Large intestine (tissue), 3 donors: ENCODE measurements at regions not wholly inside any gene's neighbourhood (a gene's known extent, or its start where the extent isn't known, plus 50 kb on each side); places are given as distances from the start of the nearest gene placed in this dataset.

Experiments used
- DNase-seq, 2 donors: peaks; one replicate each; pipeline versions ENCODE4 v3.0.0 to v3.0.0-alpha.2; 2013
- H3K27ac ChIP-seq: one replicate; pipeline ENCODE4 v1.5.1; 2013; ENCODE audit warnings: low read length
- H3K27me3 ChIP-seq: 2 replicates; pipeline ENCODE4 v1.6.1; 2013; ENCODE audit warnings: low read length; ENCODE audit not compliant: control insufficient read depth, insufficient read depth
- H3K36me3 ChIP-seq: 2 replicates; pipeline ENCODE4 v1.6.1; 2013; ENCODE audit warnings: low read length; ENCODE audit not compliant: control insufficient read depth, insufficient read depth
- H3K4me1 ChIP-seq: one replicate; pipeline ENCODE4 v1.6.1; 2013; ENCODE audit warnings: low read length; ENCODE audit not compliant: control insufficient read depth, insufficient read depth
- H3K4me3 ChIP-seq: one replicate; pipeline ENCODE4 v1.5.1; 2013; ENCODE audit warnings: low read length
- H3K9me3 ChIP-seq: one replicate; pipeline ENCODE4 v1.6.1; 2013; ENCODE audit warnings: mild to moderate bottlenecking, low read depth, low read length, moderate library complexity; ENCODE audit not compliant: control insufficient read depth
- WGBS: methylation state at CpG from one replicate; pipeline ENCODE4 v1.1.5; 2013; ENCODE audit warnings: low lambda C conversion rate; ENCODE audit not compliant: insufficient coverage; 5-methylcytosine and 5-hydroxymethylcytosine counted together

DNA sequence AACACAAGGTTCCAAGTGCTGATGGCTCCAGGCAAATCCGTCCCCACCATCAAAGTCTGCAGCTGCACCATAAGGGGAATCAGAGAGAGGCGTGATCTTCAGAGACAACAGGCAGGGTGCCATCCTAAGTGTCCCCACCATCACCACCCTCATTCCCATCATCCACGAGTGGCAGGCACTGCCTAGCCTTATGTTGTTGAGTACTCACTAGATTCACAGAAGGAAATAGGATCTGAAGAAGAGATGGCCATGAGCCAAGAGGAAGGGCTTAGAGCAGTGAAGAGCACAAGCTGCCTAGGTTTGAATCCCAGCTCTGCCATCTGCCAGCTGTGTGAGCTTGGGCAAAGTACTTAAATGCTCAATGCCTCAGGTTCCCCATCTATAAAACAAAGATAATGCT lies 207.3 kb upstream of the CSF3R start:
- Histone ChIP-seq H3K27me3 (peaks cover 3% of the 10 kb centered on the region), H3K4me1 (no peaks in the 10 kb centered on the region), H3K27ac (no peak overlapping the region), H3K9me3 (no peaks in the 10 kb centered on the region), H3K36me3 (no peaks in the 10 kb centered on the region), H3K4me3 (no peak overlapping the region)
- DNase-seq = no peak
- no CpG with 5 or more reads among the region's 3 CpGs for WGBS

DNA sequence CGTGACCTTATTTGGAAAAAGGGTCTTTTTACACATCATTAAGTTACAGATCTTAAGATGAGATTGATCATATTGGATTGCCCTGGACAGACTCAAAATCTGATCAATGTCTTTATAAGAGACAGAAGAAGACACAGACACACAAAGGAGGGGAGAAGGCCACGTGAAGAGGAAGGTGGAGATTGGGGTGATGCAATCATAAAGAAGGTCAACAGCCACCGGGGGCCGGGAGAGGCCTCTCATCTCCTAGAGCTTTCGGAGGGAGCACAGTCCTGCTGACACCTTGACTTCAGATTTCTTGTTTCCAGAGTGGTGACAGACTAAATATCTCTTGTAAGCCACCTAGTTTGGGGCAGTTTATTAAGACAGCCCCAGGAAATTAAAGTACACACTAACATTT lies 204.6 kb upstream of the CSF3R start:
- no peak for DNase-seq
- peaks cover 3% of the 10 kb centered on the region for H3K27me3 ChIP-seq
- no peak overlapping the region for H3K27ac ChIP-seq
- H3K36me3 ChIP-seq = no peaks in the 10 kb centered on the region
- no peak overlapping the region for H3K4me3 ChIP-seq
- no peaks in the 10 kb centered on the region for H3K9me3 ChIP-seq
- no CpG with 5 or more reads among the region's 5 CpGs for WGBS
- H3K4me1 ChIP-seq = no peaks in the 10 kb centered on the region

- whole genome bisulfite sequencing = no CpG with 5 or more reads among the region's 6 CpGs
- peaks cover 13% of the 10 kb centered on the region for H3K27me3 ChIP-seq
- H3K9me3 ChIP-seq = no peaks in the 10 kb centered on the region
- no peaks in the 10 kb centered on the region for H3K36me3 ChIP-seq
- no peaks in the 10 kb centered on the region for H3K4me1 ChIP-seq
- no peak overlapping the region for H3K4me3 ChIP-seq
- no peak overlapping the region for H3K27ac ChIP-seq
- no peak for DNase-seq
These were observed 193.3 kb upstream of the CSF3R start for GRCh38 chr1:36675931-36676562.

DNA sequence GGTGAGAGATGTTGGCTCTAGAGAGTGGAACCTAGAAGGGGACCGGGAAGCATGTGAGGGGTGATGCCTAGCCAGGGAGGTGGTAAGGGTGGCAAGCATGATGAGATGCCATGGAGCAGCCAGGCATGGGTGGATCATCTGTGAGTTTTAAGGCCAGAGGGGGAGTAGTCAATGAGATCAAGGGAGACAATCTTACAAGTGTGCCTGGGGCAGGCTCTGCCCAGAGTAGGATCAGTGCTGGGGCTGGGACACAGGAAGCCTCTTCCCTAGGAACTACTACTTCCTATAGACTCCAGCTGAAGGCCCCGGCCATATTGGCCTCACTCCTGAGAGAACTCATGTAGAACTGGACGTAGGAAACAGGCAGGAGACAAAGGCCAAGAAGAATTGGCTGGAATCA lies 192.4 kb upstream of the CSF3R start:
- Histone ChIP-seq H3K9me3 (no peaks in the 10 kb centered on the region), H3K4me1 (no peaks in the 10 kb centered on the region), H3K27me3 (peaks cover 13% of the 10 kb centered on the region), H3K4me3 (no peak overlapping the region), H3K27ac (no peak overlapping the region), H3K36me3 (no peaks in the 10 kb centered on the region)
- no peak for DNase-seq
- 40% methylated on average over 1 of the region's 3 CpGs for WGBS

- no CpG with 5 or more reads among the region's 6 CpGs for WGBS
- no peak for DNase-seq
- Histone ChIP-seq H3K36me3 (no peaks in the 10 kb centered on the region), H3K27ac (no peak overlapping the region), H3K4me1 (no peaks in the 10 kb centered on the region), H3K27me3 (peaks cover 16% of the 10 kb centered on the region), H3K9me3 (no peaks in the 10 kb centered on the region), H3K4me3 (no peak overlapping the region)
These were observed 190.5 kb upstream of the CSF3R start for GRCh38 chr1:36673202-36673601.

DNA sequence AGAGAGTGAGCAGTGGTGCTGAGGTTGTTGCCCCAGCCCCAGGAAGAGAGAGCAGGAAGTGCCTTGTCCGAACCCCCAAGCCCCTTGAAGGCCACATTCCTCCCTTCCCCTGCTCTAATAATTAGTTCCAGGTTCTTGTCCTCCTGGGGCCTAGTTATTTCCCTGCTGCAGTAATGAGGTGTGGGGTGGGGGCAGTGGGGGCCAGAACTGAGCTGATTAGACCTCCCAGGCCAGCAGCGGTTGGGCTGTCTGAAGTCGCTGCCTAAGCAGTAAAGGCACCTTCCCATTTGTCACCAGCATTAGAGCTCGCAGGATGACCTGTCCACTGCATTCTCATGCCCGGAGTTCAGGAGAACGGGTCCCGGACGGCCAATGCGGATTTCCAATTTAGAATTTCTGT lies 186.5 kb upstream of the CSF3R start:
- Histone ChIP-seq H3K4me1 (no peaks in the 10 kb centered on the region), H3K27ac (no peak overlapping the region), H3K4me3 (no peak overlapping the region), H3K27me3 (peaks cover 23% of the 10 kb centered on the region), H3K9me3 (no peaks in the 10 kb centered on the region), H3K36me3 (no peaks in the 10 kb centered on the region)
- DNase-seq = no peak
- no CpG with 5 or more reads among the region's 9 CpGs for WGBS

DNA sequence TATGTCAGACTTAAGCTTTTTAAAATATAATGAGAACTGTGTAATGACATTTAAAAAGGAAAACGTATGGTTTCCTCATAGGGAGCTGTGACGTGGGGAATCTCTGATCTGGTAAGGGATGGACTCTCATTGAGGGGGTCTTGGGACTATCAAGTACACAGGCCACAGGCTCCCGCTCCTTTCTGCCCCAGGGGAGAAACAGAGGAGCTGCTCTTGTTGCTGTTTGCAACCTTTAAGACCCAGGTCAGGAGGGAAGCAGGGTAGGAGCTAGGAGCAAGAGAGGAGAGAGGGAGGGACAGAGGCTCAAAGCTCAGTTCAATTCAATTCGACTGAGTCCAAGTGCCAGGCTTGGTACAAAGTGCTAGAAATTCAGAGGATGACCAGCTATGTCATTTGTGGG lies 185.1 kb upstream of the CSF3R start:
- WGBS = 72% methylated on average over 2 of the region's 4 CpGs

GRCh38 chr1:36667256-36667655 lies 184.5 kb upstream of the CSF3R start:
- Histone ChIP-seq H3K27me3 (peaks cover 17% of the 10 kb centered on the region), H3K4me1 (no peaks in the 10 kb centered on the region), H3K27ac (no peak overlapping the region), H3K9me3 (no peaks in the 10 kb centered on the region), H3K4me3 (no peak overlapping the region), H3K36me3 (no peaks in the 10 kb centered on the region)
- no peak for DNase-seq
- 64% methylated on average over 2 of the region's 3 CpGs for WGBS

More for the DNA sequence above, 185.1 kb upstream of the CSF3R start:
- H3K4me3 ChIP-seq = no peak overlapping the region
- DNase-seq = no peak
- H3K9me3 ChIP-seq = no peaks in the 10 kb centered on the region
- H3K27ac ChIP-seq = no peak overlapping the region
- H3K27me3 ChIP-seq = peaks cover 22% of the 10 kb centered on the region
- H3K36me3 ChIP-seq = no peaks in the 10 kb centered on the region
- H3K4me1 ChIP-seq = no peaks in the 10 kb centered on the region

DNA sequence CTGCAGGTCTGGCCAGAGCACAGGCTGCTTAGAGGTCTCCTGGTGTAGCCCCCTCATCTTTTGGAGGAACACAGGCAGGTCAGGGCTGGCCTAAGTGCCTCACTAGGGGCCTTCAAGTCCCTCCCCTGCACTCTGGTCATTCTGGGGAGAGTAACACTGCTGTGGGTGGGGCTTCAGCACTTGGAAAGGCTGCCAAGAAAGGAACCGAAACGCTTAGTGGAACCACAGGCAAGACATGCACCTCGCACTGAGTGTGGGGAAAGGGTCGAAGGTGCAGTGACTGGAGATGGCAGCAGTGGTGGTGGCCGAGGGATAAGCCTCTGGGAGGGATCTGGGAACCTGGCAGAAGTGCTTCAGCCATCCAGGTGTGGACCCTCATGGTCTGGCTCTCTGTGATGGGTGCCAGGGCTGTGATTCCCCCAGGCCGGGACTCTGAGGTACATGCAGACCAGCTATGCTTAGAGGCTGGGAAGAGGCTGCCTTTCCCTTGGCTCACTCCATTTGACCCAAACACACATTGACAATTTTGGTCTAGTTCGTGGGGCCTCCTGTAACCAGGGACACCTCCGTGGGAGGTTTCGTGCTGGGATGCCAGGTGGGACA lies 182.9 kb upstream of the CSF3R start:
- DNase-seq = no peak
- Histone ChIP-seq H3K27ac (no peak overlapping the region), H3K4me3 (no peak overlapping the region), H3K4me1 (no peaks in the 10 kb centered on the region), H3K9me3 (no peaks in the 10 kb centered on the region), H3K36me3 (no peaks in the 10 kb centered on the region), H3K27me3 (peaks cover 13% of the 10 kb centered on the region)
- WGBS = no CpG with 5 or more reads among the region's 9 CpGs

DNA sequence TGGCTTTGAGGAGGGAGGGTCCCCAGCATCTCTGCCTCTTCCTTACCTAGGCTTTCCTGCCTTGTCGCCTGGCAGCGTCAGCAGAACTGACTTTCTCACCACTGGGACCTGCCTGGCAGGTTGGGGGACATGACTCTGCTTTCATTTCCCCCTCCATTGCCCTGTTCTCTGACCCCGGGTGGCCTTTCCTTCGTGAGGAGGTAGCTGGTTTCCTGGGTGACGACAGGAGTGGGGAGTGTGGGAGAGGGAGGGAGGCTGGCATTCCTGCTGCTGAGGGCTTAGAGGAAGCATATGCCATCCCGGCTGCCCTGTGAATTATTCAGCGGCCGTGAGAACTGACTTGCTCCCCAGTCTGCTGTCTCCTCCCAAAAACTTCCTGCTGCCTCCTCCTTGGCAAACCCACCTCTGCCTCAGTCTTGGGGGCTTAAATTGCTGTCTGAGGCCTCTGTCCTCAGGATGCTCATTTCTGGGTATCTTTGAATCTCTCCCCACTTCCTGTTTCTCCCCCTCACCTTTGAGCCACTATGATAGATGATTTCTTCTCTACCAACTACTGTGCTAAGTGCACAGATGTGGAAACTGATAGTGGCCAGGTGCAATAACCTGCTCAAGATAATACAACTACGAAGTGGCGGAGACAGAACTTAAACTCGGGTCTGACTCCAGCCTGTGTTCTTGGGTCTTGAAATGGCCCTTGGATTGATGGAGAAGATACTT lies 182.0 kb upstream of the CSF3R start:
- WGBS = no CpG with 5 or more reads among the region's 11 CpGs
- no peaks in the 10 kb centered on the region for H3K36me3 ChIP-seq
- peaks cover 13% of the 10 kb centered on the region for H3K27me3 ChIP-seq
- H3K9me3 ChIP-seq = no peaks in the 10 kb centered on the region
- H3K27ac ChIP-seq = no peak overlapping the region
- no peaks in the 10 kb centered on the region for H3K4me1 ChIP-seq
- no peak for DNase-seq
- no peak overlapping the region for H3K4me3 ChIP-seq
